ENCODE measurements at regions not wholly inside any gene's neighbourhood (a gene's known extent, or its start where the extent isn't known, plus 50 kb on each side); places are given as distances from the start of the nearest gene placed in this dataset.

DNA sequence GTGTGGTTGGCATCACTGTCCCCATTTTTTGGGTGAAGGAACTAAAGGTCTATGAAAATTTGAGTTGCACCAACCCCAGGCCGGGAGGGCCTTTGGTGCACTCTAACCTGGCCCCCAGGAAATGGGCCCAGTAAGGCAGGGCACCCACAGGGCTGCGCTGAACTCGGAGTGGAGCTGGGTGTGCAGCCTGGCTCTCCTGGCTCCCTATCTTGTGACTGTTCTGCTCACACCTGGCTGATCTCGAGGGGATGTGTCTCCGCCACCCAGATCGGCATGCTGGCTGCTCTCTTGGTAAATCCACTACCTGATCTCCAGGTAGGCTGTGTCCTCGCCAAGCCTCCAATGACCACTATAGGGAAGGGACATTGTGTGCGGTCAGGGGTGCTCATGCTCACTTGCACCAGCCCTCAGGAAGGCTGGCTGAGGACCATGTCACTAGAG, 259.8 kb downstream of the NSG2 start:
- ChIA-PET CTCF (no interaction called here), POLR2A (no interaction called here), RAD21 (ENCODE audit: low non-redundant PET in 1 of 2, low total read pairs in 2 of 2, uncharacterized antibody in 2 of 2, unreplicated experiment in 2 of 2) (no interaction called here)
- intact Hi-C loops (cut with micrococcal nuclease), result no loop called here
- Histone ChIP-seq H3K4me2 (ENCODE audit: low read length) (no peak overlapping the region), H3K27ac (ENCODE audit: low read depth, low read length) (no peak overlapping the region), H3K4me1 (ENCODE audit: control insufficient read depth in 1 of 2, insufficient read depth in 2 of 2, low read length in 2 of 2) (no peaks in the 10 kb centered on the region), H3K79me2 (ENCODE audit: insufficient read depth, low read length) (no peaks in the 10 kb centered on the region), H3K9ac (ENCODE audit: low read length) (no peak overlapping the region), H2AFZ (ENCODE audit: low read depth, low read length, poor library complexity, severe bottlenecking) (no peak overlapping the region), H3K9me3 (ENCODE audit: control insufficient read depth in 1 of 2, insufficient read depth in 1 of 2, low read depth in 1 of 2, low read length in 2 of 2) (no peaks in the 10 kb centered on the region), H3K36me3 (ENCODE audit: control insufficient read depth in 1 of 2, insufficient read depth in 2 of 2, low read length in 2 of 2) (no peaks in the 10 kb centered on the region), H3K4me3 (replicated peaks in 1 of 2; ENCODE audit: low read depth in 1 of 2, low read length in 2 of 2) (no peak overlapping the region), H4K20me1 (ENCODE audit: insufficient read depth) (no peaks in the 10 kb centered on the region), H3K9me2 (ENCODE audit: insufficient read depth) (no peaks in the 10 kb centered on the region), H3K27me3 (ENCODE audit: insufficient read depth, low read length) (peaks cover 8% of the 10 kb centered on the region)
- TF ChIP-seq, protein P1, sequence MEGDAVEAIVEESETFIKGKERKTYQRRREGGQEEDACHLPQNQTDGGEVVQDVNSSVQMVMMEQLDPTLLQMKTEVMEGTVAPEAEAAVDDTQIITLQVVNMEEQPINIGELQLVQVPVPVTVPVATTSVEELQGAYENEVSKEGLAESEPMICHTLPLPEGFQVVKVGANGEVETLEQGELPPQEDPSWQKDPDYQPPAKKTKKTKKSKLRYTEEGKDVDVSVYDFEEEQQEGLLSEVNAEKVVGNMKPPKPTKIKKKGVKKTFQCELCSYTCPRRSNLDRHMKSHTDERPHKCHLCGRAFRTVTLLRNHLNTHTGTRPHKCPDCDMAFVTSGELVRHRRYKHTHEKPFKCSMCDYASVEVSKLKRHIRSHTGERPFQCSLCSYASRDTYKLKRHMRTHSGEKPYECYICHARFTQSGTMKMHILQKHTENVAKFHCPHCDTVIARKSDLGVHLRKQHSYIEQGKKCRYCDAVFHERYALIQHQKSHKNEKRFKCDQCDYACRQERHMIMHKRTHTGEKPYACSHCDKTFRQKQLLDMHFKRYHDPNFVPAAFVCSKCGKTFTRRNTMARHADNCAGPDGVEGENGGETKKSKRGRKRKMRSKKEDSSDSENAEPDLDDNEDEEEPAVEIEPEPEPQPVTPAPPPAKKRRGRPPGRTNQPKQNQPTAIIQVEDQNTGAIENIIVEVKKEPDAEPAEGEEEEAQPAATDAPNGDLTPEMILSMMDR (IDR thresholded peaks at IDR 0.05 in 2 of 3, conservative IDR thresholded peaks at IDR 0.05 in 1 of 3; ENCODE audit: borderline replicate concordance in 1 of 3, insufficient read depth in 1 of 3, low read depth in 2 of 3, low read length in 2 of 3), result no peak
- TF ChIP-seq EGR1 (IDR thresholded peaks at IDR 0.05; ENCODE audit: low read depth), result no peak
- TF ChIP-seq, protein P2, sequence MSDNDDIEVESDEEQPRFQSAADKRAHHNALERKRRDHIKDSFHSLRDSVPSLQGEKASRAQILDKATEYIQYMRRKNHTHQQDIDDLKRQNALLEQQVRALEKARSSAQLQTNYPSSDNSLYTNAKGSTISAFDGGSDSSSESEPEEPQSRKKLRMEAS (IDR thresholded peaks at IDR 0.05), result no peak
- no peak for TF ChIP-seq POLR2AphosphoS5 (IDR thresholded peaks at IDR 0.05; ENCODE audit: low read depth, low read length)
- TF ChIP-seq ZFX (IDR thresholded peaks at IDR 0.05), result no peak
- no peak for TF ChIP-seq FOSL1 (IDR thresholded peaks at IDR 0.05; ENCODE audit: low read depth)
- no peak for TF ChIP-seq SP1 (IDR thresholded peaks at IDR 0.05; ENCODE audit: low read depth)
- TF ChIP-seq, protein P3, sequence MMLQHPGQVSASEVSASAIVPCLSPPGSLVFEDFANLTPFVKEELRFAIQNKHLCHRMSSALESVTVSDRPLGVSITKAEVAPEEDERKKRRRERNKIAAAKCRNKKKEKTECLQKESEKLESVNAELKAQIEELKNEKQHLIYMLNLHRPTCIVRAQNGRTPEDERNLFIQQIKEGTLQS (IDR thresholded peaks at IDR 0.05), result no peak
- TF ChIP-seq, protein P4, sequence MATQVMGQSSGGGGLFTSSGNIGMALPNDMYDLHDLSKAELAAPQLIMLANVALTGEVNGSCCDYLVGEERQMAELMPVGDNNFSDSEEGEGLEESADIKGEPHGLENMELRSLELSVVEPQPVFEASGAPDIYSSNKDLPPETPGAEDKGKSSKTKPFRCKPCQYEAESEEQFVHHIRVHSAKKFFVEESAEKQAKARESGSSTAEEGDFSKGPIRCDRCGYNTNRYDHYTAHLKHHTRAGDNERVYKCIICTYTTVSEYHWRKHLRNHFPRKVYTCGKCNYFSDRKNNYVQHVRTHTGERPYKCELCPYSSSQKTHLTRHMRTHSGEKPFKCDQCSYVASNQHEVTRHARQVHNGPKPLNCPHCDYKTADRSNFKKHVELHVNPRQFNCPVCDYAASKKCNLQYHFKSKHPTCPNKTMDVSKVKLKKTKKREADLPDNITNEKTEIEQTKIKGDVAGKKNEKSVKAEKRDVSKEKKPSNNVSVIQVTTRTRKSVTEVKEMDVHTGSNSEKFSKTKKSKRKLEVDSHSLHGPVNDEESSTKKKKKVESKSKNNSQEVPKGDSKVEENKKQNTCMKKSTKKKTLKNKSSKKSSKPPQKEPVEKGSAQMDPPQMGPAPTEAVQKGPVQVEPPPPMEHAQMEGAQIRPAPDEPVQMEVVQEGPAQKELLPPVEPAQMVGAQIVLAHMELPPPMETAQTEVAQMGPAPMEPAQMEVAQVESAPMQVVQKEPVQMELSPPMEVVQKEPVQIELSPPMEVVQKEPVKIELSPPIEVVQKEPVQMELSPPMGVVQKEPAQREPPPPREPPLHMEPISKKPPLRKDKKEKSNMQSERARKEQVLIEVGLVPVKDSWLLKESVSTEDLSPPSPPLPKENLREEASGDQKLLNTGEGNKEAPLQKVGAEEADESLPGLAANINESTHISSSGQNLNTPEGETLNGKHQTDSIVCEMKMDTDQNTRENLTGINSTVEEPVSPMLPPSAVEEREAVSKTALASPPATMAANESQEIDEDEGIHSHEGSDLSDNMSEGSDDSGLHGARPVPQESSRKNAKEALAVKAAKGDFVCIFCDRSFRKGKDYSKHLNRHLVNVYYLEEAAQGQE (IDR thresholded peaks at IDR 0.05; ENCODE audit: low read depth), result no peak
- TF ChIP-seq, protein P5, sequence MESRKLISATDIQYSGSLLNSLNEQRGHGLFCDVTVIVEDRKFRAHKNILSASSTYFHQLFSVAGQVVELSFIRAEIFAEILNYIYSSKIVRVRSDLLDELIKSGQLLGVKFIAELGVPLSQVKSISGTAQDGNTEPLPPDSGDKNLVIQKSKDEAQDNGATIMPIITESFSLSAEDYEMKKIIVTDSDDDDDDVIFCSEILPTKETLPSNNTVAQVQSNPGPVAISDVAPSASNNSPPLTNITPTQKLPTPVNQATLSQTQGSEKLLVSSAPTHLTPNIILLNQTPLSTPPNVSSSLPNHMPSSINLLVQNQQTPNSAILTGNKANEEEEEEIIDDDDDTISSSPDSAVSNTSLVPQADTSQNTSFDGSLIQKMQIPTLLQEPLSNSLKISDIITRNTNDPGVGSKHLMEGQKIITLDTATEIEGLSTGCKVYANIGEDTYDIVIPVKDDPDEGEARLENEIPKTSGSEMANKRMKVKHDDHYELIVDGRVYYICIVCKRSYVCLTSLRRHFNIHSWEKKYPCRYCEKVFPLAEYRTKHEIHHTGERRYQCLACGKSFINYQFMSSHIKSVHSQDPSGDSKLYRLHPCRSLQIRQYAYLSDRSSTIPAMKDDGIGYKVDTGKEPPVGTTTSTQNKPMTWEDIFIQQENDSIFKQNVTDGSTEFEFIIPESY (IDR thresholded peaks at IDR 0.05; ENCODE audit: extremely low read depth, insufficient replicate concordance, low read length), result no peak
- TF ChIP-seq TCF7L2 (IDR thresholded peaks at IDR 0.05; ENCODE audit: borderline replicate concordance, extremely low read depth, insufficient read depth, insufficient read length), result no peak
- TF ChIP-seq RAD21 (IDR thresholded peaks at IDR 0.05; ENCODE audit: low read depth), result no peak
- no peak for TF ChIP-seq EZH2 (IDR thresholded peaks at IDR 0.05)
- TF ChIP-seq POLR2A (IDR thresholded peaks at IDR 0.05; ENCODE audit: borderline replicate concordance, extremely low read depth, insufficient read depth, insufficient read length), result no peak
- TF ChIP-seq YY1 (IDR thresholded peaks at IDR 0.05; ENCODE audit: extremely low read depth, insufficient replicate concordance, low read depth, low read length), result no peak
- ATAC-seq (no peak), DNase-seq (ENCODE audit: low read depth, low spot score) (no peak)
- no TSS peak for BruUV-seq (replicated peaks)

Measured in HCT116 (cell line).